ENCODE measurements at regions not wholly inside any gene's neighbourhood (a gene's known extent, or its start where the extent isn't known, plus 50 kb on each side); places are given as distances from the start of the nearest gene placed in this dataset.

DNA sequence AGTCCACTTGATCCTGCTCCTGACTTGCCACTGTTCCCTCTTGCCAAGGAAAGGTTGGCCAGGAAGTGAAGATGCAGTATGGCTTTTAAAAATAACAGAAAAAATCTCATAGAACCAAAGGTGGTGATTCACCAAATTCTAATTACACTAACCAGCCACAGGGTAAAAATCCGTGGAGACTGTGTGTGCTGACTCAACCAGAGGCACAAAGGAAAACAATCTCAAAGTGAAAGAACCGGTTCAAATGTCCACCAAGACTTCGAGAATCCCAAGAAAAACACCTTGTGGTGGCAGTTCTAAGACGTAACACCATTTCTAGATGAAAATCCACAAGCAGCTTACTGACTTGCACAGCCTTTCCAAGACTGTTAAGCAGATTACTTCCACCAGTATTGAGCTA, 279.1 kb downstream of the TLE1 start:
- TF ChIP-seq, protein P1, sequence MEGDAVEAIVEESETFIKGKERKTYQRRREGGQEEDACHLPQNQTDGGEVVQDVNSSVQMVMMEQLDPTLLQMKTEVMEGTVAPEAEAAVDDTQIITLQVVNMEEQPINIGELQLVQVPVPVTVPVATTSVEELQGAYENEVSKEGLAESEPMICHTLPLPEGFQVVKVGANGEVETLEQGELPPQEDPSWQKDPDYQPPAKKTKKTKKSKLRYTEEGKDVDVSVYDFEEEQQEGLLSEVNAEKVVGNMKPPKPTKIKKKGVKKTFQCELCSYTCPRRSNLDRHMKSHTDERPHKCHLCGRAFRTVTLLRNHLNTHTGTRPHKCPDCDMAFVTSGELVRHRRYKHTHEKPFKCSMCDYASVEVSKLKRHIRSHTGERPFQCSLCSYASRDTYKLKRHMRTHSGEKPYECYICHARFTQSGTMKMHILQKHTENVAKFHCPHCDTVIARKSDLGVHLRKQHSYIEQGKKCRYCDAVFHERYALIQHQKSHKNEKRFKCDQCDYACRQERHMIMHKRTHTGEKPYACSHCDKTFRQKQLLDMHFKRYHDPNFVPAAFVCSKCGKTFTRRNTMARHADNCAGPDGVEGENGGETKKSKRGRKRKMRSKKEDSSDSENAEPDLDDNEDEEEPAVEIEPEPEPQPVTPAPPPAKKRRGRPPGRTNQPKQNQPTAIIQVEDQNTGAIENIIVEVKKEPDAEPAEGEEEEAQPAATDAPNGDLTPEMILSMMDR (IDR thresholded peaks at IDR 0.05): no peak
- TF ChIP-seq POLR2A (IDR thresholded peaks at IDR 0.05): no peak
- no peak for TF ChIP-seq POLR2AphosphoS5 (IDR thresholded peaks at IDR 0.05)

Measured in upper lobe of left lung (tissue), 4 donors.